Endothelial cell (in vitro differentiated cells): ENCODE measurements at regions not wholly inside any gene's neighbourhood (a gene's known extent, or its start where the extent isn't known, plus 50 kb on each side); places are given as distances from the start of the nearest gene placed in this dataset.

ENCODE experiments used
- DNase-seq: peaks from one replicate; pipeline ENCODE4 v3.0.0; 2021; ENCODE audit warnings: low spot score
- H3K27ac Mint-ChIP-seq: one replicate; pipeline ENCODE4 v1.8.0; 2021; ENCODE audit warnings: mixed read lengths, inconsistent platforms; ENCODE audit not compliant: unreplicated experiment
- H3K27me3 Mint-ChIP-seq: one replicate; pipeline ENCODE4 v1.8.0; 2021; ENCODE audit warnings: mild to moderate bottlenecking, moderate library complexity, mixed read lengths, inconsistent platforms; ENCODE audit not compliant: unreplicated experiment
- H3K36me3 Mint-ChIP-seq: one replicate; pipeline ENCODE4 v1.8.0; 2021; ENCODE audit warnings: mild to moderate bottlenecking, low read depth, mixed read lengths, inconsistent platforms; ENCODE audit not compliant: unreplicated experiment
- H3K4me1 Mint-ChIP-seq: one replicate; pipeline ENCODE4 v1.8.0; 2021; ENCODE audit warnings: mild to moderate bottlenecking, mixed read lengths, inconsistent platforms; ENCODE audit not compliant: unreplicated experiment
- H3K4me3 Mint-ChIP-seq: one replicate; pipeline ENCODE4 v1.8.0; 2021; ENCODE audit warnings: mild to moderate bottlenecking, mixed read lengths, inconsistent platforms; ENCODE audit not compliant: unreplicated experiment
- H3K9me3 Mint-ChIP-seq: one replicate; pipeline ENCODE4 v1.8.0; 2021; ENCODE audit warnings: mixed read lengths, inconsistent platforms; ENCODE audit not compliant: unreplicated experiment
- TF ChIP-seq, protein P1 (sequence below): fragments of 200-600 bp; sonication (generic); IDR thresholded peaks from one replicate; pipeline ENCODE4 v1.5.0; 2021; ENCODE audit warnings: antibody characterized with exemption; ENCODE audit not compliant: unreplicated experiment

DNA sequence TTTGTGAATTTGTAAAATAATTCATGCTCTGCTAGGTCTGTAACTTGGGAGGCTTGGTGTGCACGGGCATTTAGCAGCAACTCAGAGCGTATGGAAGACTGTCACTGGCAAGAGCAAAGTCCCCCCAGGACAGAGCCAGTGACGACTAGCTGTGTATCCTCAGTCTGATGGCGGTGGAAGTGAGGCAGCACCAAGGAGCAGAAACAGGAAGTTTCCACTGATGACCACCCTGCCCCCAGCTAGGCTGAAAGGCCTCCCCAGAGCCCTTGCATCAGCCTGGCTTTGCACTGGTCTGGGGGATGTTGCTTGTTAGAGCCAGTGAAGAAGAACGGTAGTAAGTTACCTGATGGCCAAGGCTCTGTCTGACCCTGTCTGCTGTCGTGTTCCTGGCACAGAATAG, 66.8 kb upstream of the ABL1 start:
- DNase-seq = peak; percentile 19
- Mint-ChIP-seq H3K4me3 (no peak overlapping the region), H3K9me3 (no peaks in the 10 kb centered on the region), H3K36me3 (no peaks in the 10 kb centered on the region), H3K4me1 (peaks cover 68% of the 10 kb centered on the region), H3K27ac (peak overlapping the region; percentile 92), H3K27me3 (no peaks in the 10 kb centered on the region)
- TF ChIP-seq, protein P1, sequence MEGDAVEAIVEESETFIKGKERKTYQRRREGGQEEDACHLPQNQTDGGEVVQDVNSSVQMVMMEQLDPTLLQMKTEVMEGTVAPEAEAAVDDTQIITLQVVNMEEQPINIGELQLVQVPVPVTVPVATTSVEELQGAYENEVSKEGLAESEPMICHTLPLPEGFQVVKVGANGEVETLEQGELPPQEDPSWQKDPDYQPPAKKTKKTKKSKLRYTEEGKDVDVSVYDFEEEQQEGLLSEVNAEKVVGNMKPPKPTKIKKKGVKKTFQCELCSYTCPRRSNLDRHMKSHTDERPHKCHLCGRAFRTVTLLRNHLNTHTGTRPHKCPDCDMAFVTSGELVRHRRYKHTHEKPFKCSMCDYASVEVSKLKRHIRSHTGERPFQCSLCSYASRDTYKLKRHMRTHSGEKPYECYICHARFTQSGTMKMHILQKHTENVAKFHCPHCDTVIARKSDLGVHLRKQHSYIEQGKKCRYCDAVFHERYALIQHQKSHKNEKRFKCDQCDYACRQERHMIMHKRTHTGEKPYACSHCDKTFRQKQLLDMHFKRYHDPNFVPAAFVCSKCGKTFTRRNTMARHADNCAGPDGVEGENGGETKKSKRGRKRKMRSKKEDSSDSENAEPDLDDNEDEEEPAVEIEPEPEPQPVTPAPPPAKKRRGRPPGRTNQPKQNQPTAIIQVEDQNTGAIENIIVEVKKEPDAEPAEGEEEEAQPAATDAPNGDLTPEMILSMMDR = no peak

GRCh38 chr9:130768891-130769403, 66.1 kb upstream of the ABL1 start:
- Mint-ChIP-seq H3K27me3 (no peaks in the 10 kb centered on the region), H3K4me3 (no peak overlapping the region), H3K4me1 (peaks cover 62% of the 10 kb centered on the region), H3K9me3 (no peaks in the 10 kb centered on the region), H3K27ac (peak overlapping the region; percentile 92), H3K36me3 (no peaks in the 10 kb centered on the region)
- TF ChIP-seq, protein P1 = no peak
- no peak for DNase-seq

- TF ChIP-seq, protein P1 = no peak
- no peaks in the 10 kb centered on the region for H3K9me3 Mint-ChIP-seq
- peaks cover 62% of the 10 kb centered on the region for H3K4me1 Mint-ChIP-seq
- H3K36me3 Mint-ChIP-seq = no peaks in the 10 kb centered on the region
- H3K4me3 Mint-ChIP-seq = no peak overlapping the region
- no peaks in the 10 kb centered on the region for H3K27me3 Mint-ChIP-seq
- H3K27ac Mint-ChIP-seq = no peak overlapping the region
- no peak for DNase-seq
Measured at GRCh38 chr9:130770093-130770492, 65.0 kb upstream of the ABL1 start.

- TF ChIP-seq, protein P1 = peak; percentile 76
- Mint-ChIP-seq H3K4me1 (peaks cover 55% of the 10 kb centered on the region), H3K9me3 (peaks cover 7% of the 10 kb centered on the region), H3K4me3 (no peak overlapping the region), H3K27me3 (no peaks in the 10 kb centered on the region), H3K36me3 (peaks cover 7% of the 10 kb centered on the region), H3K27ac (no peak overlapping the region)
- no peak for DNase-seq
Measured at GRCh38 chr9:130770679-130771442, 64.2 kb upstream of the ABL1 start.

DNA sequence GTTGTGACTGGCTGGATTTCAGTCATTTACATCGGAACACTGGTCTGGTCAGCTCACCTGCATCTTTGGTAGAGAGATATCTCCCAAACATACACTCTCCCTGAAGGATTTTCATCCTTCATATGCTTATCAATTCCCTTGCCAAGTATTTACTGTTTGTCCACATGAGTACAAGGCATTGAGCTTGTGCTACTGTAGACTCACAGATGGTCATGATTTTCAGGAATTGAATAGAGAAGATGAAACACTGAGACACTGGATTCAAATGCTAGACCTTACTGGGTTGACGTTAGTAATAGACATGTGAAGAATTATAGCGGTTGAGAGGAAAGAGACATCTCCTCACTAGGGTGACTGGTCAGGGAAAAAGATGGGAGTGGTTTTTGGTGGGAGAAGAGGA, 62.9 kb upstream of the ABL1 start:
- H3K4me1 Mint-ChIP-seq = peaks cover 46% of the 10 kb centered on the region
- DNase-seq = no peak
- H3K4me3 Mint-ChIP-seq = no peak overlapping the region
- TF ChIP-seq, protein P1 = no peak
- peaks cover 17% of the 10 kb centered on the region for H3K36me3 Mint-ChIP-seq
- H3K9me3 Mint-ChIP-seq = peaks cover 9% of the 10 kb centered on the region
- H3K27ac Mint-ChIP-seq = peak overlapping the region; percentile 2
- H3K27me3 Mint-ChIP-seq = peaks cover 2% of the 10 kb centered on the region
